Neuronal stem cell (in vitro differentiated cells): ENCODE measurements at regions not wholly inside any gene's neighbourhood (a gene's known extent, or its start where the extent isn't known, plus 50 kb on each side); places are given as distances from the start of the nearest gene placed in this dataset.
"Not testable (repeated sequence)": the region's sequence is repeated elsewhere in the genome, so short reads cannot be mapped to it uniquely, and the experiment has no call there.

Source experiments
- DNase-seq: peaks from one replicate; pipeline ENCODE4 v3.0.0-alpha.2; 2013; ENCODE audit warnings: low spot score
- H2AFZ ChIP-seq: one replicate; pipeline ENCODE4 v1.6.1; 2013; ENCODE audit warnings: mild to moderate bottlenecking, low read length, inconsistent platforms
- H2AK5ac ChIP-seq: 2 replicates; pipeline ENCODE4 v1.6.1; 2013; ENCODE audit warnings: low read depth, mild to moderate bottlenecking, inconsistent platforms, low read length, moderate library complexity, mixed read lengths
- H2BK120ac ChIP-seq: 2 replicates; pipeline ENCODE4 v1.6.1; 2013; ENCODE audit warnings: low read depth, mild to moderate bottlenecking, inconsistent platforms, low read length, moderate library complexity, mixed read lengths
- H2BK12ac ChIP-seq: one replicate; pipeline ENCODE4 v1.6.1; 2013; ENCODE audit warnings: low read length, inconsistent platforms
- H2BK15ac ChIP-seq: 2 replicates; pipeline ENCODE4 v1.6.1; 2013; ENCODE audit warnings: mild to moderate bottlenecking, low read length, inconsistent platforms, mixed read lengths
- H2BK5ac ChIP-seq: one replicate; pipeline ENCODE4 v1.6.1; 2013; ENCODE audit warnings: inconsistent platforms, mild to moderate bottlenecking, low read length, moderate library complexity
- H3K14ac ChIP-seq: one replicate; pipeline ENCODE4 v1.6.1; 2013; ENCODE audit warnings: low read length, inconsistent platforms
- H3K18ac ChIP-seq: 2 replicates; pipeline ENCODE4 v1.6.1; 2013; ENCODE audit warnings: low read length, inconsistent platforms
- H3K23ac ChIP-seq: 2 replicates; pipeline ENCODE4 v1.6.1; 2013; ENCODE audit warnings: low read depth, mild to moderate bottlenecking, mixed read lengths, low read length, inconsistent platforms; ENCODE audit not compliant: poor library complexity
- H3K27ac ChIP-seq: replicated peaks from 3 replicates; pipeline ENCODE4 v1.5.1; 2013; ENCODE audit warnings: low read length, inconsistent platforms
- H3K27me3 ChIP-seq, 3 experiments: 2 replicates each; pipeline ENCODE4 v1.6.1; 2013; ENCODE audit warnings: low read length in 3 of 3, mild to moderate bottlenecking in 2 of 3, inconsistent platforms in 1 of 3, low read depth in 1 of 3, mixed read lengths in 1 of 3, moderate library complexity in 1 of 3; ENCODE audit not compliant: control insufficient read depth in 3 of 3, insufficient read depth in 3 of 3
- H3K36me3 ChIP-seq, 2 donors: replicated peaks in 1 of 2; 2 replicates each; pipeline ENCODE4 v1.6.1; 2013; ENCODE audit warnings: low read length in 2 of 2; ENCODE audit not compliant: control insufficient read depth in 2 of 2, insufficient read depth in 2 of 2
- H3K4ac ChIP-seq: 2 replicates; pipeline ENCODE4 v1.6.1; 2013; ENCODE audit warnings: inconsistent platforms, mild to moderate bottlenecking, low read length, moderate library complexity
- H3K4me1 ChIP-seq, 2 donors: 1 replicate in 1 of 2; 2 replicates in 1 of 2; pipeline ENCODE4 v1.6.1; 2013; ENCODE audit warnings: low read length in 2 of 2, low read depth in 1 of 2; ENCODE audit not compliant: control insufficient read depth in 2 of 2, insufficient read depth in 1 of 2
- H3K4me2 ChIP-seq: one replicate; pipeline ENCODE4 v1.6.1; 2013; ENCODE audit warnings: mild to moderate bottlenecking, low read length, inconsistent platforms; ENCODE audit not compliant: insufficient read depth, poor library complexity, severe bottlenecking
- H3K4me3 ChIP-seq, 2 donors: 2 replicates each; pipeline ENCODE4 v1.5.1; 2013; ENCODE audit warnings: low read length in 2 of 2, mild to moderate bottlenecking in 2 of 2, inconsistent platforms in 1 of 2, moderate library complexity in 1 of 2
- H3K79me1 ChIP-seq: one replicate; pipeline ENCODE4 v1.6.1; 2013; ENCODE audit warnings: low read depth, mild to moderate bottlenecking, inconsistent platforms, low read length, moderate library complexity
- H3K9ac ChIP-seq: one replicate; pipeline ENCODE4 v1.6.1; 2013; ENCODE audit warnings: mild to moderate bottlenecking, low read depth, low read length, inconsistent platforms; ENCODE audit not compliant: poor library complexity
- H3K9me3 ChIP-seq, 2 donors: replicated peaks in 1 of 2; 2 replicates each; pipeline versions ENCODE3 to v1.6.1; 2013; ENCODE audit warnings: low read length in 2 of 2, mild to moderate bottlenecking in 2 of 2, inconsistent platforms in 1 of 2, low read depth in 1 of 2, mixed read lengths in 1 of 2, moderate library complexity in 1 of 2; ENCODE audit not compliant: control insufficient read depth in 2 of 2, insufficient read depth in 1 of 2
- H4K8ac ChIP-seq: one replicate; pipeline ENCODE4 v1.6.1; 2013; ENCODE audit warnings: low read depth, mild to moderate bottlenecking, inconsistent platforms, low read length, moderate library complexity
- H4K91ac ChIP-seq: one replicate; pipeline ENCODE4 v1.6.1; 2013; ENCODE audit warnings: low read length, low read depth, mild to moderate bottlenecking, inconsistent platforms; ENCODE audit not compliant: poor library complexity
- WGBS, 2 donors: extraction: QIAGEN DNeasy Blood & Tissue Kit; methylation state at CpG; one replicate each; pipeline ENCODE4 v1.1.7; 2013; ENCODE audit warnings: missing lambda C conversion rate in 2 of 2, mixed read lengths in 1 of 2; ENCODE audit not compliant: insufficient read length in 2 of 2, insufficient replicate concordance in 1 of 2; ENCODE audit errors: extremely low coverage in 2 of 2; 5-methylcytosine and 5-hydroxymethylcytosine counted together

- H3K4me3 ChIP-seq, H3K4me2 ChIP-seq, H3K4ac ChIP-seq, H3K18ac ChIP-seq, H2BK15ac ChIP-seq, H3K79me1 ChIP-seq, H3K4me1 ChIP-seq, H3K36me3 ChIP-seq, H3K9me3 ChIP-seq, H4K91ac ChIP-seq, H3K9ac ChIP-seq, DNase-seq, H2AFZ ChIP-seq, H2AK5ac ChIP-seq, H3K14ac ChIP-seq, H2BK12ac ChIP-seq, H3K27ac ChIP-seq, H2BK5ac ChIP-seq, H3K27me3 ChIP-seq, H4K8ac ChIP-seq, H2BK120ac ChIP-seq, H3K23ac ChIP-seq: not testable (repeated sequence)
- no CpG with 5 or more reads among the region's 8 CpGs for whole genome bisulfite sequencing, 2 donors
Measured at GRCh38 chr17:30644713-30645112, 167.5 kb downstream of the GOSR1 start.

- H3K27ac ChIP-seq, H2BK5ac ChIP-seq, H3K9ac ChIP-seq, H4K91ac ChIP-seq, H3K27me3 ChIP-seq, H3K9me3 ChIP-seq, H3K4ac ChIP-seq, H3K18ac ChIP-seq, H2AK5ac ChIP-seq, H2BK12ac ChIP-seq, H3K36me3 ChIP-seq, H3K79me1 ChIP-seq, H3K4me2 ChIP-seq, H3K4me3 ChIP-seq, H3K4me1 ChIP-seq, DNase-seq, H4K8ac ChIP-seq, H3K23ac ChIP-seq, H2BK15ac ChIP-seq, H2BK120ac ChIP-seq, H2AFZ ChIP-seq, H3K14ac ChIP-seq: not testable (repeated sequence)
- no CpG with 5 or more reads among the region's 9 CpGs for WGBS, 2 donors
Measured at GRCh38 chr17:30644287-30644686, 167.1 kb downstream of the GOSR1 start.

- H3K4me2 ChIP-seq, H3K36me3 ChIP-seq, H3K4me3 ChIP-seq, H2BK12ac ChIP-seq, H4K91ac ChIP-seq, H3K4me1 ChIP-seq, H3K23ac ChIP-seq, H4K8ac ChIP-seq, H3K4ac ChIP-seq, H3K79me1 ChIP-seq, H3K27me3 ChIP-seq, H2AK5ac ChIP-seq, DNase-seq, H3K9me3 ChIP-seq, H3K14ac ChIP-seq, H2BK5ac ChIP-seq, H3K27ac ChIP-seq, H3K18ac ChIP-seq, H3K9ac ChIP-seq, H2BK120ac ChIP-seq, H2AFZ ChIP-seq, H2BK15ac ChIP-seq: not testable (repeated sequence)
- WGBS, 2 donors = no CpG with 5 or more reads among the region's 7 CpGs
Measured at GRCh38 chr17:30641428-30641827, 164.2 kb downstream of the GOSR1 start.

- not testable (repeated sequence) for H3K14ac ChIP-seq, H3K9ac ChIP-seq, H2AK5ac ChIP-seq, H3K4me3 ChIP-seq, H4K91ac ChIP-seq, H3K18ac ChIP-seq, H3K9me3 ChIP-seq, H3K27me3 ChIP-seq, H3K27ac ChIP-seq, H3K4me2 ChIP-seq, H3K36me3 ChIP-seq, H2BK15ac ChIP-seq, H4K8ac ChIP-seq, H2BK5ac ChIP-seq, H3K79me1 ChIP-seq, H3K4me1 ChIP-seq, H2AFZ ChIP-seq, H2BK12ac ChIP-seq, H3K4ac ChIP-seq, DNase-seq, H3K23ac ChIP-seq, H2BK120ac ChIP-seq
- WGBS, 2 donors = no CpG with 5 or more reads among the region's 4 CpGs
Measured at GRCh38 chr17:30639391-30639790, 162.2 kb downstream of the GOSR1 start.
